GM12892 (cell line): ENCODE measurements at regions not wholly inside any gene's neighbourhood (a gene's known extent, or its start where the extent isn't known, plus 50 kb on each side); places are given as distances from the start of the nearest gene placed in this dataset.

Experiments used
- POLR2A ChIP-seq: IDR thresholded peaks from 2 replicates; pipeline ENCODE4 v1.6.1; 2011; ENCODE audit warnings: low read depth, low read length, control low read depth
- TAF1 ChIP-seq: IDR thresholded peaks from 2 replicates; pipeline ENCODE4 v1.6.1; 2011; ENCODE audit warnings: low read depth, mild to moderate bottlenecking, control low read depth, low read length, borderline replicate concordance

DNA sequence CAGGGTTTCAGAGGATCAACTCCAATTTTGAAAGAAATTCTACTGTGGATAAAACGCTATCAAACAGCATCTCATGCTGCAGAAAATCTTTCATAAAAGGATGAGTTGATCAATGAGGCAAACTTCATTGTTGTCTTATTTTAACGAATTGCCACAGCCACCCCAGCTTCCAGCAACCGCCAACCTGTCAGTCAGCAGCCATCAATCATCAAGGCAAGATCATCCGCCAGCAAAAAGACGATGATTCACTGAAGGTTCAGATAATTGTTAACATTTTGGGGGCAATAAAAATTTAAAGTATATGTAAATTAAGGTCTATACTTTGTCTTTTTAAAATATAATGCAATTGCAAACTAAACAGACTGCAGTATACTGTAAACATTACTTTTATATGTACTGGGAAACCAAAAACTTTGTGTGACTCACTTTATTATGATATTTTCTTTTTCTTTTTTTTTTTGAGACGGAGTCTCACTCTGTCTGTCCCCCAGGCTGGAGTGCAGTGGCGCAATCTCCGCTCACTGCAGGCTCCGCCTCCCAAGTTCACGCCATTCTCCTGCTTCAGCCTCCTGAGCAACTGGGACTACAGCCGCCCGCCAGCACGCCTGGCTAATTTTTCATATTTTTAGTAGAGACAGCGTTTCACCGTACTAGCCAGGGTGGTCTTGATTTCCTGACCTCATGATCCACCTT lies 155.3 kb upstream of the SYN3 start:
- TF ChIP-seq POLR2A (no peak), TAF1 (no peak)
